H1 (cell line): ENCODE measurements at regions not wholly inside any gene's neighbourhood (a gene's known extent, or its start where the extent isn't known, plus 50 kb on each side); places are given as distances from the start of the nearest gene placed in this dataset.

Experiments used
- CTBP2 ChIP-seq: IDR thresholded peaks from 2 replicates; pipeline ENCODE4 v1.7.0; 2011; ENCODE audit warnings: borderline replicate concordance, mild to moderate bottlenecking, moderate library complexity, mixed read lengths, low read length; ENCODE audit not compliant: insufficient read depth, insufficient read length
- CTCF ChIP-seq, 3 experiments: IDR thresholded peaks; 1 replicate in 2 of 3; 2 replicates in 1 of 3; pipeline versions ENCODE4 v1.5.1 to v1.6.1; 2011; ENCODE audit warnings: low read length in 3 of 3, mild to moderate bottlenecking in 3 of 3, inconsistent platforms in 2 of 3, low read depth in 1 of 3, moderate library complexity in 1 of 3; ENCODE audit not compliant: insufficient read depth in 1 of 3; ENCODE audit errors: control extremely low read depth in 1 of 3
- EP300 ChIP-seq, 2 experiments: IDR thresholded peaks; 1 replicate in 1 of 2; 2 replicates in 1 of 2; pipeline ENCODE4 v1.6.1; 2011 to 2012; ENCODE audit warnings: low read depth in 2 of 2, low read length in 2 of 2, mild to moderate bottlenecking in 2 of 2, borderline replicate concordance in 1 of 2, inconsistent platforms in 1 of 2, moderate library complexity in 1 of 2
- EZH2 ChIP-seq: fragments of 200-600 bp; sonication (generic); IDR thresholded peaks from 2 replicates; pipeline ENCODE4 v1.7.1; 2012; ENCODE audit warnings: low read depth, mild to moderate bottlenecking, moderate library complexity, low read length, inconsistent platforms; ENCODE audit not compliant: severe bottlenecking
- HDAC6 ChIP-seq: IDR thresholded peaks from one replicate; pipeline ENCODE4 v1.7.1; 2012; ENCODE audit warnings: low read depth, mild to moderate bottlenecking, inconsistent platforms, low read length, moderate library complexity
- PHF8 ChIP-seq: fragments of 200-600 bp; sonication (generic); conservative IDR thresholded peaks from 2 replicates; pipeline ENCODE4 v1.7.1; 2012; ENCODE audit warnings: low read depth, mild to moderate bottlenecking, inconsistent platforms, low read length, moderate library complexity
- RFX5 ChIP-seq: IDR thresholded peaks from 2 replicates; pipeline ENCODE4 v1.6.1; 2011; ENCODE audit warnings: low read depth, low read length, improper control_type of control experiment, borderline replicate concordance
- TF ChIP-seq, protein P1 (sequence below): IDR thresholded peaks from 2 replicates; pipeline ENCODE4 v1.6.1; 2012; ENCODE audit warnings: inconsistent platforms

DNA sequence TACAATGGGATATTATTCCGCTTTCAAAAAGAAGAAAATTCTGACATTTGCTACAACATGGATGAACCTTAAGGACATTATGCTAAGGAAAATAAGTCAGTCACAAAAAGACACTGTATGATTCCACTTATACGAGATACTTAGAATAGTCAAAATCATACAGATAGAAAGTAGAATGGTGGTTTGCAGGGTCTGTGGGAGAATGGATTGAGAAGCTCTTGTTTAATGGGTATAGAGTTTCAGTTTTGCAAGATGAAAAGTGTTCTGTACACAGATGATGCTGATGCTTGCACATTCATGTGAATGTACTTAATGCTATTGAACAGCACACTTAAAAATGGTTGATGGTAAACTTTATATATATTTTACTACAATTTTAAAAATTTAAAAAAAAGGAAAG, 2050.7 kb upstream of the WWC1 start:
- TF ChIP-seq EZH2, result no peak
- TF ChIP-seq, protein P1, sequence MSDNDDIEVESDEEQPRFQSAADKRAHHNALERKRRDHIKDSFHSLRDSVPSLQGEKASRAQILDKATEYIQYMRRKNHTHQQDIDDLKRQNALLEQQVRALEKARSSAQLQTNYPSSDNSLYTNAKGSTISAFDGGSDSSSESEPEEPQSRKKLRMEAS, result no peak
- no peak for TF ChIP-seq HDAC6
- no peak for TF ChIP-seq CTCF (IDR thresholded peaks at IDR 0.05; ENCODE audit: control extremely low read depth in 1 of 3, insufficient read depth in 1 of 3, low read depth in 1 of 3, low read length in 3 of 3)
- TF ChIP-seq EP300 (IDR thresholded peaks at IDR 0.05; ENCODE audit: borderline replicate concordance in 1 of 2, low read depth in 2 of 2, low read length in 2 of 2), result no peak
- no peak for TF ChIP-seq CTBP2
- TF ChIP-seq RFX5, result no peak
- TF ChIP-seq PHF8, result no peak
